Fibroblast of lung (primary cell): ENCODE measurements at regions not wholly inside any gene's neighbourhood (a gene's known extent, or its start where the extent isn't known, plus 50 kb on each side); places are given as distances from the start of the nearest gene placed in this dataset.

ENCODE experiments used
- DNase-seq, 2 donors: peaks; one replicate each; pipeline versions ENCODE4 v3.0.0 to v3.0.0-alpha.2; 2010; ENCODE audit warnings: low read depth in 2 of 2
- H2AFZ ChIP-seq: 2 replicates; pipeline ENCODE4 v1.5.1; 2012; ENCODE audit warnings: low read length, control low read depth, inconsistent platforms
- H3K27ac ChIP-seq: 2 replicates; pipeline ENCODE4 v1.5.1; 2011; ENCODE audit warnings: low read length, control low read depth; ENCODE audit not compliant: insufficient read depth
- H3K27me3 ChIP-seq: 2 replicates; pipeline ENCODE4 v1.5.1; 2011; ENCODE audit warnings: mild to moderate bottlenecking, low read length; ENCODE audit not compliant: control insufficient read depth, insufficient read depth
- H3K36me3 ChIP-seq: 2 replicates; pipeline ENCODE4 v1.5.1; 2011; ENCODE audit warnings: low read length; ENCODE audit not compliant: control insufficient read depth, insufficient read depth
- H3K4me1 ChIP-seq: 2 replicates; pipeline ENCODE4 v1.5.1; 2011; ENCODE audit warnings: low read length; ENCODE audit not compliant: control insufficient read depth, insufficient read depth; ENCODE audit errors: extremely low read depth
- H3K4me2 ChIP-seq: 2 replicates; pipeline ENCODE4 v1.5.1; 2011; ENCODE audit warnings: low read length, control low read depth; ENCODE audit not compliant: insufficient read depth; ENCODE audit errors: extremely low read depth
- H3K4me3 ChIP-seq, 4 experiments: fragments of 200-600 bp in 1 of 4; sonication (generic) in 1 of 4; replicated peaks in 1 of 4; 2 replicates each; pipeline ENCODE4 v1.5.1; 2011 to 2016; ENCODE audit warnings: low read length in 4 of 4, low read depth in 3 of 4, mild to moderate bottlenecking in 3 of 4, control low read depth in 2 of 4, inconsistent platforms in 1 of 4, mixed read lengths in 1 of 4; ENCODE audit not compliant: insufficient read depth in 1 of 4; ENCODE audit errors: control extremely low read depth in 1 of 4
- H3K79me2 ChIP-seq: 2 replicates; pipeline ENCODE4 v1.5.1; 2012; ENCODE audit warnings: mild to moderate bottlenecking, low read length, inconsistent platforms; ENCODE audit not compliant: control insufficient read depth, insufficient read depth
- H3K9ac ChIP-seq: 2 replicates; pipeline ENCODE4 v1.5.1; 2011; ENCODE audit warnings: mild to moderate bottlenecking, low read length, control low read depth; ENCODE audit not compliant: insufficient read depth
- H3K9me3 ChIP-seq: 2 replicates; pipeline ENCODE4 v1.5.1; 2012; ENCODE audit warnings: low read depth, low read length; ENCODE audit not compliant: control insufficient read depth, insufficient read depth
- H4K20me1 ChIP-seq: 2 replicates; pipeline ENCODE4 v1.5.1; 2011; ENCODE audit warnings: low read length; ENCODE audit not compliant: control insufficient read depth, insufficient read depth; ENCODE audit errors: extremely low read depth
- CTCF ChIP-seq, 2 donors: IDR thresholded peaks in 1 of 2; conservative IDR thresholded peaks in 1 of 2; 1 replicate in 1 of 2; 2 replicates in 1 of 2; pipeline ENCODE4 v1.5.1; 2011 to 2012; ENCODE audit warnings: low read length in 2 of 2, control low read depth in 1 of 2, inconsistent platforms in 1 of 2, low read depth in 1 of 2, mild to moderate bottlenecking in 1 of 2
- EZH2 ChIP-seq: IDR thresholded peaks from 2 replicates; pipeline ENCODE4 v1.5.1; 2012; ENCODE audit warnings: low read length, control low read depth, mild to moderate bottlenecking; ENCODE audit errors: missing control alignments

- Histone ChIP-seq H3K4me3 (no peak overlapping the region), H3K27ac (no peak overlapping the region), H3K9ac (no peak overlapping the region), H3K79me2 (no peaks in the 10 kb centered on the region), H2AFZ (no peak overlapping the region), H3K4me2 (no peak overlapping the region), H4K20me1 (no peaks in the 10 kb centered on the region), H3K27me3 (no peaks in the 10 kb centered on the region), H3K9me3 (no peaks in the 10 kb centered on the region), H3K4me1 (no peaks in the 10 kb centered on the region), H3K36me3 (no peaks in the 10 kb centered on the region)
- TF ChIP-seq EZH2 (no peak), CTCF (conservative IDR thresholded peaks at IDR 0.05 in 1 of 2, IDR thresholded peaks at IDR 0.05 in 1 of 2; ENCODE audit: low read depth in 1 of 2, low read length in 2 of 2) (no peak)
- DNase-seq = no peak
Observed at GRCh38 chr2:199202964-199203363, 254.8 kb downstream of the SATB2 start.

- no peak overlapping the region for H3K4me2 ChIP-seq
- H3K4me1 ChIP-seq = no peaks in the 10 kb centered on the region
- H3K9ac ChIP-seq = no peak overlapping the region
Observed at GRCh38 chr2:199201539-199201938, 256.2 kb downstream of the SATB2 start.

GRCh38 chr2:199199797-199200196 is 257.9 kb downstream of the SATB2 start:
- H4K20me1 ChIP-seq = no peaks in the 10 kb centered on the region
- H2AFZ ChIP-seq = no peak overlapping the region
- H3K36me3 ChIP-seq = no peaks in the 10 kb centered on the region
- H3K9ac ChIP-seq = no peak overlapping the region
- DNase-seq = no peak
- no peak overlapping the region for H3K4me2 ChIP-seq
- H3K9me3 ChIP-seq = no peaks in the 10 kb centered on the region
- TF ChIP-seq EZH2 (no peak), CTCF (conservative IDR thresholded peaks at IDR 0.05 in 1 of 2, IDR thresholded peaks at IDR 0.05 in 1 of 2; ENCODE audit: low read depth in 1 of 2, low read length in 2 of 2) (no peak)
- H3K79me2 ChIP-seq = no peaks in the 10 kb centered on the region
- H3K27ac ChIP-seq = no peak overlapping the region
- H3K27me3 ChIP-seq = no peaks in the 10 kb centered on the region
- H3K4me1 ChIP-seq = no peaks in the 10 kb centered on the region
- H3K4me3 ChIP-seq = no peak overlapping the region

More at GRCh38 chr2:199201539-199201938, 256.2 kb downstream of the SATB2 start:
- Histone ChIP-seq H2AFZ (no peak overlapping the region), H3K9me3 (no peaks in the 10 kb centered on the region), H4K20me1 (no peaks in the 10 kb centered on the region), H3K27me3 (no peaks in the 10 kb centered on the region), H3K4me3 (no peak overlapping the region), H3K27ac (no peak overlapping the region), H3K79me2 (no peaks in the 10 kb centered on the region), H3K36me3 (no peaks in the 10 kb centered on the region)
- TF ChIP-seq CTCF (conservative IDR thresholded peaks at IDR 0.05 in 1 of 2, IDR thresholded peaks at IDR 0.05 in 1 of 2; ENCODE audit: low read depth in 1 of 2, low read length in 2 of 2) (no peak), EZH2 (no peak)
- DNase-seq = no peak
